K562 (cell line): ENCODE measurements at regions not wholly inside any gene's neighbourhood (a gene's known extent, or its start where the extent isn't known, plus 50 kb on each side); places are given as distances from the start of the nearest gene placed in this dataset.

ENCODE experiments used
- MED1 ChIP-seq: sonication (generic); formaldehyde crosslinking; IDR thresholded peaks from 2 replicates; pipeline ENCODE4 v1.8.1; 2023; ENCODE audit warnings: missing genetic modification reagents, borderline replicate concordance
- POLR2A ChIP-seq: fragments of 450-650 bp; conservative IDR thresholded peaks from 2 replicates; pipeline ENCODE4 v1.6.1; 2016
- ZNF586 ChIP-seq: fragments of 450-650 bp; formaldehyde crosslinking; conservative IDR thresholded peaks from 2 replicates; pipeline ENCODE4 v1.4.0; 2020; ENCODE audit warnings: mild to moderate bottlenecking, moderate library complexity
- TF ChIP-seq, protein P1 (sequence below), 3 experiments: IDR thresholded peaks in 2 of 3; conservative IDR thresholded peaks in 1 of 3; 2 replicates each; pipeline ENCODE4 v1.5.1; 2011 to 2012; ENCODE audit warnings: low read length in 3 of 3, mild to moderate bottlenecking in 3 of 3, control low read depth in 2 of 3, improper control_type of control experiment in 1 of 3, inconsistent platforms in 1 of 3, low read depth in 1 of 3, mixed read lengths in 1 of 3, moderate library complexity in 1 of 3; ENCODE audit not compliant: insufficient read depth in 2 of 3
- TF ChIP-seq, protein P2 (sequence below): fragments of 250-450 bp; sonication (Bioruptor Pico); IDR thresholded peaks from 2 replicates; pipeline ENCODE4 v1.5.0; 2020; ENCODE audit warnings: mild to moderate bottlenecking, borderline replicate concordance

DNA sequence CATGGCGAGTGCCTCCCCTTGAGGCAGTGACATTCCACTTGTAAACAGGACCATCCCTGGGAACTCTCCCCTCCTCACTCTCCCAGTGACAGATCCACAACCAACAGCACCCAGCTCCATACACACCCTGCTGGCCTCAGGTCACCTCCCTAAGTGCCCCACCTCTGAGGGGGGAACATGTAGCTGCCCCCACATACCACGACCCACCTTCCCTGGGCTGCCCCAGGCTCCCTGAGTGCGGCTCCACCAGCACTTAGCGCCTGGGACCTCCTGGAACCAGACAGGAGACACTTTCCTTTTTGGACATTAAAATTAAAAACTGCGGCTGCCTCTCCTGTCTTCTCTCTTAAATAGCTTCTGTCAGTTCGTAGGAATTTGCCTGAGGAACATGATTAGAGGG, 1140.1 kb downstream of the BRD1 start:
- TF ChIP-seq, protein P1, sequence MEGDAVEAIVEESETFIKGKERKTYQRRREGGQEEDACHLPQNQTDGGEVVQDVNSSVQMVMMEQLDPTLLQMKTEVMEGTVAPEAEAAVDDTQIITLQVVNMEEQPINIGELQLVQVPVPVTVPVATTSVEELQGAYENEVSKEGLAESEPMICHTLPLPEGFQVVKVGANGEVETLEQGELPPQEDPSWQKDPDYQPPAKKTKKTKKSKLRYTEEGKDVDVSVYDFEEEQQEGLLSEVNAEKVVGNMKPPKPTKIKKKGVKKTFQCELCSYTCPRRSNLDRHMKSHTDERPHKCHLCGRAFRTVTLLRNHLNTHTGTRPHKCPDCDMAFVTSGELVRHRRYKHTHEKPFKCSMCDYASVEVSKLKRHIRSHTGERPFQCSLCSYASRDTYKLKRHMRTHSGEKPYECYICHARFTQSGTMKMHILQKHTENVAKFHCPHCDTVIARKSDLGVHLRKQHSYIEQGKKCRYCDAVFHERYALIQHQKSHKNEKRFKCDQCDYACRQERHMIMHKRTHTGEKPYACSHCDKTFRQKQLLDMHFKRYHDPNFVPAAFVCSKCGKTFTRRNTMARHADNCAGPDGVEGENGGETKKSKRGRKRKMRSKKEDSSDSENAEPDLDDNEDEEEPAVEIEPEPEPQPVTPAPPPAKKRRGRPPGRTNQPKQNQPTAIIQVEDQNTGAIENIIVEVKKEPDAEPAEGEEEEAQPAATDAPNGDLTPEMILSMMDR (IDR thresholded peaks at IDR 0.05 in 2 of 3, conservative IDR thresholded peaks at IDR 0.05 in 1 of 3; ENCODE audit: insufficient read depth in 2 of 3, low read depth in 1 of 3, low read length in 3 of 3): no peak
- TF ChIP-seq ZNF586 (no peak), POLR2A (no peak), MED1 (CRISPR knock-in tag) (no peak)
- TF ChIP-seq, protein P2, sequence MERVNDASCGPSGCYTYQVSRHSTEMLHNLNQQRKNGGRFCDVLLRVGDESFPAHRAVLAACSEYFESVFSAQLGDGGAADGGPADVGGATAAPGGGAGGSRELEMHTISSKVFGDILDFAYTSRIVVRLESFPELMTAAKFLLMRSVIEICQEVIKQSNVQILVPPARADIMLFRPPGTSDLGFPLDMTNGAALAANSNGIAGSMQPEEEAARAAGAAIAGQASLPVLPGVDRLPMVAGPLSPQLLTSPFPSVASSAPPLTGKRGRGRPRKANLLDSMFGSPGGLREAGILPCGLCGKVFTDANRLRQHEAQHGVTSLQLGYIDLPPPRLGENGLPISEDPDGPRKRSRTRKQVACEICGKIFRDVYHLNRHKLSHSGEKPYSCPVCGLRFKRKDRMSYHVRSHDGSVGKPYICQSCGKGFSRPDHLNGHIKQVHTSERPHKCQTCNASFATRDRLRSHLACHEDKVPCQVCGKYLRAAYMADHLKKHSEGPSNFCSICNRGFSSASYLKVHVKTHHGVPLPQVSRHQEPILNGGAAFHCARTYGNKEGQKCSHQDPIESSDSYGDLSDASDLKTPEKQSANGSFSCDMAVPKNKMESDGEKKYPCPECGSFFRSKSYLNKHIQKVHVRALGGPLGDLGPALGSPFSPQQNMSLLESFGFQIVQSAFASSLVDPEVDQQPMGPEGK: no peak
